Dermis microvascular lymphatic vessel endothelial cell (primary cell): ENCODE measurements at regions not wholly inside any gene's neighbourhood (a gene's known extent, or its start where the extent isn't known, plus 50 kb on each side); places are given as distances from the start of the nearest gene placed in this dataset.
A peak's percentile ranks its signal among the peaks of the same experiment; 100 is the strongest.

Experiments
- DNase-seq, 2 donors: peaks; one replicate each; pipeline versions ENCODE4 v3.0.0 to v3.0.0-alpha.2; 2010; ENCODE audit warnings: low read depth in 2 of 2

GRCh38 chr1:36555041-36555440 lies 72.3 kb upstream of the CSF3R start:
- DNase-seq, result no peak

- no peak for DNase-seq
These were observed 71.6 kb upstream of the CSF3R start for GRCh38 chr1:36554323-36554628.

GRCh38 chr1:36553591-36554322 lies 71.0 kb upstream of the CSF3R start:
- DNase-seq, result peak; percentile 25 to 60

- DNase-seq, result no peak
These were observed 60.3 kb upstream of the CSF3R start for GRCh38 chr1:36542962-36543515.

GRCh38 chr1:36542024-36542961 lies 59.6 kb upstream of the CSF3R start:
- DNase-seq, result no peak

GRCh38 chr1:36540056-36540455 lies 57.3 kb upstream of the CSF3R start:
- no peak for DNase-seq

GRCh38 chr1:36539526-36539925 lies 56.8 kb upstream of the CSF3R start:
- DNase-seq, result no peak

GRCh38 chr1:36537991-36538390 lies 55.3 kb upstream of the CSF3R start:
- no peak for DNase-seq

GRCh38 chr1:36537190-36537768 lies 54.6 kb upstream of the CSF3R start:
- DNase-seq, result no peak

GRCh38 chr1:36536727-36537126 lies 54.0 kb upstream of the CSF3R start:
- no peak for DNase-seq

- no peak for DNase-seq
These were observed 52.1 kb upstream of the CSF3R start for GRCh38 chr1:36534711-36535412.

- DNase-seq, result no peak
These were observed 51.2 kb upstream of the CSF3R start for GRCh38 chr1:36533897-36534296.

- DNase-seq, result no peak
These were observed 50.2 kb upstream of the CSF3R start for GRCh38 chr1:36532810-36533401.
